ENCODE measurements at regions not wholly inside any gene's neighbourhood (a gene's known extent, or its start where the extent isn't known, plus 50 kb on each side); places are given as distances from the start of the nearest gene placed in this dataset.
"Not testable (repeated sequence)": the region's sequence is repeated elsewhere in the genome, so short reads cannot be mapped to it uniquely, and the experiment has no call there.

- POLR2A ChIA-PET; intact Hi-C loops (cut with micrococcal nuclease); H3K4me3 ChIP-seq (ENCODE audit: control extremely low read depth in 1 of 5, extremely low read depth in 1 of 5, insufficient read depth in 1 of 5, low read depth in 2 of 5, low read length in 4 of 5); H3K4me3 Mint-ChIP-seq; ATAC-seq (ENCODE audit: low read depth); H4K20me1 ChIP-seq (ENCODE audit: control insufficient read depth, insufficient read depth, low read length, poor library complexity, severe bottlenecking); CTCF ChIA-PET; H3K27me3 Mint-ChIP-seq; H3K27ac ChIP-seq (ENCODE audit: low read length in 2 of 2); H3K9me3 ChIP-seq (ENCODE audit: control extremely low read depth in 1 of 3, control insufficient read depth in 2 of 3, insufficient read depth in 1 of 3, low read length in 2 of 3); H3K9ac ChIP-seq (ENCODE audit: low read length); H3K27ac Mint-ChIP-seq; DNase-seq; H3K79me2 ChIP-seq (ENCODE audit: control insufficient read depth, insufficient read depth, low read length); H2AFZ ChIP-seq (ENCODE audit: insufficient read depth, low read depth, low read length, poor library complexity, severe bottlenecking); H3K9me3 Mint-ChIP-seq (ENCODE audit: insufficient read depth); H3K36me3 ChIP-seq (replicated peaks in 1 of 2; ENCODE audit: control extremely low read depth in 1 of 2, control insufficient read depth in 1 of 2, extremely low read depth in 1 of 2, insufficient read depth in 2 of 2, low read length in 1 of 2); H3K27me3 ChIP-seq (replicated peaks in 1 of 4; ENCODE audit: control extremely low read depth in 1 of 4, control insufficient read depth in 3 of 4, insufficient read depth in 4 of 4, low read length in 3 of 4); H3K4me2 ChIP-seq (replicated peaks; ENCODE audit: low read depth, low read length, poor library complexity, severe bottlenecking): not testable (repeated sequence)
- peaks cover 14% of the 10 kb centered on the region for H3K4me1 Mint-ChIP-seq
- H3K4me1 ChIP-seq (ENCODE audit: control insufficient read depth in 2 of 2, insufficient read depth in 2 of 2, low read length in 2 of 2), result peaks cover 0 to 15% of the 10 kb centered on the region in 2 donors
- WGBS (ENCODE audit: insufficient coverage), result no CpG with 5 or more reads among the region's 13 CpGs
These were observed 141.3 kb downstream of the TMEM121 start for GRCh38 chr14:105667663-105668020.

- intact Hi-C loops (cut with micrococcal nuclease); H3K4me3 Mint-ChIP-seq: not testable (repeated sequence)
These were observed 141.6 kb downstream of the TMEM121 start for GRCh38 chr14:105668021-105668420.

GRCh38 chr14:105668471-105669230 is 142.3 kb downstream of the TMEM121 start:
- POLR2A ChIA-PET; intact Hi-C loops (cut with micrococcal nuclease); H3K27ac ChIP-seq (ENCODE audit: low read length in 2 of 2); H3K9me3 ChIP-seq (ENCODE audit: control extremely low read depth in 1 of 3, control insufficient read depth in 2 of 3, insufficient read depth in 1 of 3, low read length in 2 of 3); H3K27me3 ChIP-seq (replicated peaks in 1 of 4; ENCODE audit: control extremely low read depth in 1 of 4, control insufficient read depth in 3 of 4, insufficient read depth in 4 of 4, low read length in 3 of 4); DNase-seq; CTCF ChIA-PET; ATAC-seq (ENCODE audit: low read depth); H3K79me2 ChIP-seq (ENCODE audit: control insufficient read depth, insufficient read depth, low read length); H3K4me2 ChIP-seq (replicated peaks; ENCODE audit: low read depth, low read length, poor library complexity, severe bottlenecking); H3K9me3 Mint-ChIP-seq (ENCODE audit: insufficient read depth); H3K9ac ChIP-seq (ENCODE audit: low read length); H3K4me3 ChIP-seq (ENCODE audit: control extremely low read depth in 1 of 5, extremely low read depth in 1 of 5, insufficient read depth in 1 of 5, low read depth in 2 of 5, low read length in 4 of 5); H4K20me1 ChIP-seq (ENCODE audit: control insufficient read depth, insufficient read depth, low read length, poor library complexity, severe bottlenecking); H3K27me3 Mint-ChIP-seq; H3K4me3 Mint-ChIP-seq; H3K36me3 ChIP-seq (replicated peaks in 1 of 2; ENCODE audit: control extremely low read depth in 1 of 2, control insufficient read depth in 1 of 2, extremely low read depth in 1 of 2, insufficient read depth in 2 of 2, low read length in 1 of 2): not testable (repeated sequence)
- WGBS (ENCODE audit: insufficient coverage), result 96% methylated on average over 28 of the region's 29 CpGs
- H3K4me1 ChIP-seq (ENCODE audit: control insufficient read depth in 2 of 2, insufficient read depth in 2 of 2, low read length in 2 of 2), result peaks cover 0 to 15% of the 10 kb centered on the region in 2 donors
- Mint-ChIP-seq H3K4me1 (peaks cover 14% of the 10 kb centered on the region), H3K27ac (peak overlapping the region; percentile 65)
- peak overlapping the region; percentile 16 for H2AFZ ChIP-seq (ENCODE audit: insufficient read depth, low read depth, low read length, poor library complexity, severe bottlenecking)

More at GRCh38 chr14:105668021-105668420, 141.6 kb downstream of the TMEM121 start:
- DNase-seq, result peak; percentile 57
- H3K79me2 ChIP-seq (ENCODE audit: control insufficient read depth, insufficient read depth, low read length); H3K4me2 ChIP-seq (replicated peaks; ENCODE audit: low read depth, low read length, poor library complexity, severe bottlenecking); H3K27ac ChIP-seq (ENCODE audit: low read length in 2 of 2); H3K9me3 ChIP-seq (ENCODE audit: control extremely low read depth in 1 of 3, control insufficient read depth in 2 of 3, insufficient read depth in 1 of 3, low read length in 2 of 3); H3K27me3 Mint-ChIP-seq; H3K27me3 ChIP-seq (replicated peaks in 1 of 4; ENCODE audit: control extremely low read depth in 1 of 4, control insufficient read depth in 3 of 4, insufficient read depth in 4 of 4, low read length in 3 of 4); H3K36me3 ChIP-seq (replicated peaks in 1 of 2; ENCODE audit: control extremely low read depth in 1 of 2, control insufficient read depth in 1 of 2, extremely low read depth in 1 of 2, insufficient read depth in 2 of 2, low read length in 1 of 2); H3K9ac ChIP-seq (ENCODE audit: low read length); H3K9me3 Mint-ChIP-seq (ENCODE audit: insufficient read depth); POLR2A ChIA-PET; ATAC-seq (ENCODE audit: low read depth); H3K4me3 ChIP-seq (ENCODE audit: control extremely low read depth in 1 of 5, extremely low read depth in 1 of 5, insufficient read depth in 1 of 5, low read depth in 2 of 5, low read length in 4 of 5); H4K20me1 ChIP-seq (ENCODE audit: control insufficient read depth, insufficient read depth, low read length, poor library complexity, severe bottlenecking); CTCF ChIA-PET: not testable (repeated sequence)
- Histone ChIP-seq H2AFZ (ENCODE audit: insufficient read depth, low read depth, low read length, poor library complexity, severe bottlenecking) (peak overlapping the region; percentile 16), H3K4me1 (ENCODE audit: control insufficient read depth in 2 of 2, insufficient read depth in 2 of 2, low read length in 2 of 2) (peaks cover 0 to 15% of the 10 kb centered on the region in 2 donors)
- 95% methylated on average over 8 of the region's 22 CpGs for whole genome bisulfite sequencing (ENCODE audit: insufficient coverage)
- H3K4me1 Mint-ChIP-seq, result peaks cover 14% of the 10 kb centered on the region
- H3K27ac Mint-ChIP-seq, result peak overlapping the region; percentile 63

GRCh38 chr14:105669231-105669610 is 142.8 kb downstream of the TMEM121 start:
- H3K27ac Mint-ChIP-seq; H3K4me3 ChIP-seq (ENCODE audit: control extremely low read depth in 1 of 5, extremely low read depth in 1 of 5, insufficient read depth in 1 of 5, low read depth in 2 of 5, low read length in 4 of 5); H3K9me3 Mint-ChIP-seq (ENCODE audit: insufficient read depth); H3K9ac ChIP-seq (ENCODE audit: low read length); H2AFZ ChIP-seq (ENCODE audit: insufficient read depth, low read depth, low read length, poor library complexity, severe bottlenecking); H3K27me3 ChIP-seq (replicated peaks in 1 of 4; ENCODE audit: control extremely low read depth in 1 of 4, control insufficient read depth in 3 of 4, insufficient read depth in 4 of 4, low read length in 3 of 4); H3K36me3 ChIP-seq (replicated peaks in 1 of 2; ENCODE audit: control extremely low read depth in 1 of 2, control insufficient read depth in 1 of 2, extremely low read depth in 1 of 2, insufficient read depth in 2 of 2, low read length in 1 of 2); H3K79me2 ChIP-seq (ENCODE audit: control insufficient read depth, insufficient read depth, low read length); H3K27me3 Mint-ChIP-seq; ATAC-seq (ENCODE audit: low read depth); H4K20me1 ChIP-seq (ENCODE audit: control insufficient read depth, insufficient read depth, low read length, poor library complexity, severe bottlenecking); H3K4me3 Mint-ChIP-seq; H3K9me3 ChIP-seq (ENCODE audit: control extremely low read depth in 1 of 3, control insufficient read depth in 2 of 3, insufficient read depth in 1 of 3, low read length in 2 of 3); DNase-seq; POLR2A ChIA-PET; H3K27ac ChIP-seq (ENCODE audit: low read length in 2 of 2); intact Hi-C loops (cut with micrococcal nuclease); H3K4me2 ChIP-seq (replicated peaks; ENCODE audit: low read depth, low read length, poor library complexity, severe bottlenecking); CTCF ChIA-PET: not testable (repeated sequence)
- H3K4me1 Mint-ChIP-seq, result peaks cover 14% of the 10 kb centered on the region
- peaks cover 0 to 15% of the 10 kb centered on the region in 2 donors for H3K4me1 ChIP-seq (ENCODE audit: control insufficient read depth in 2 of 2, insufficient read depth in 2 of 2, low read length in 2 of 2)
- whole genome bisulfite sequencing (ENCODE audit: insufficient coverage), result 100% methylated on average over 4 of the region's 7 CpGs
